Breast epithelium (tissue), 3 donors: ENCODE measurements at regions not wholly inside any gene's neighbourhood (a gene's known extent, or its start where the extent isn't known, plus 50 kb on each side); places are given as distances from the start of the nearest gene placed in this dataset.

Source experiments
- CTCF ChIP-seq, 3 donors: fragments of 450-650 bp; IDR thresholded peaks; one replicate each; pipeline ENCODE4 v1.5.1; 2016 to 2017; ENCODE audit warnings: antibody characterized with exemption in 3 of 3, mild to moderate bottlenecking in 3 of 3, moderate library complexity in 3 of 3
- POLR2A ChIP-seq: fragments of 450-650 bp; IDR thresholded peaks from one replicate; pipeline ENCODE4 v1.6.1; 2016; ENCODE audit warnings: antibody characterized with exemption, mild to moderate bottlenecking, moderate library complexity

- no peak for TF ChIP-seq CTCF (IDR thresholded peaks at IDR 0.05)
- no peak for TF ChIP-seq POLR2A
These were observed 201.2 kb downstream of the SNX10 start for GRCh38 chr7:26492816-26493215.
